ENCODE measurements at regions not wholly inside any gene's neighbourhood (a gene's known extent, or its start where the extent isn't known, plus 50 kb on each side); places are given as distances from the start of the nearest gene placed in this dataset.

DNA sequence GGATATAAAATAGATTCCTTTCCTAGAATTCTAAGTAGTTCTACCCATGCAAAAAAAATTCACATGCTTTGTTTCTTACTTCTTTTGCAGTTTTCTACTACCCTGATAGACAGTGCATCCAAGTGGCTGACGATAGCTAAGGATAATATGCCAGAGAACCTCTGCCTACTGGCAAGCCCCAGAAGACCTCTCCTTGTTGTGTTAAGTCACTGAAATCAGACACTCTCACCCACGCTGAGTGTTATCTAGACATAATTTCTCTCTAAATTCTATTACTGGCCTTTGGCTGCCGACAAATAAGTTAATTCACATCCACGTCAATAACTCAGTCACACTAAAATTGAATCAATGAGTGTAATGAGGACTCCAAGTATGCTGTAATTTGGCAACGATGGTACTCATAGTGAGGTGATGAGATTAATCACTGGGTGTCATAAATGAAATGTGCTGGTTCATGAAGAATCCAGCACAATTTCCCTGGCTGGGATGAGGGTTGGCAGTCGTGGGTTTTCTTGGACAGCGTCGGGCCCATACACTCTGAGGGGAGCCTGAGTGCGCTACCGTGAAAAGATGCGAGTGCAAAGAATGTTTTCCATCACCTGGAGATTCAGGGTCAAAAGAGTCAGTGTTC is 354.8 kb upstream of the TMEM132C start:
- Histone ChIP-seq H3K9me3 (ENCODE audit: control insufficient read depth, low read length) (no peaks in the 10 kb centered on the region), H3K27me3 (replicated peaks; ENCODE audit: control insufficient read depth, insufficient read depth, low read length, poor library complexity, severe bottlenecking) (no peaks in the 10 kb centered on the region), H3K4me3 (ENCODE audit: insufficient read depth, low read depth, low read length, poor library complexity, severe bottlenecking) (no peak overlapping the region), H3K36me3 (ENCODE audit: control insufficient read depth, insufficient read depth, low read length) (no peaks in the 10 kb centered on the region), H3K27ac (ENCODE audit: insufficient read depth, low read length, poor library complexity, severe bottlenecking) (no peak overlapping the region), H3K4me1 (ENCODE audit: control insufficient read depth, insufficient read depth, low read length, poor library complexity, severe bottlenecking) (no peaks in the 10 kb centered on the region)
- no peak for DNase-seq

DNA sequence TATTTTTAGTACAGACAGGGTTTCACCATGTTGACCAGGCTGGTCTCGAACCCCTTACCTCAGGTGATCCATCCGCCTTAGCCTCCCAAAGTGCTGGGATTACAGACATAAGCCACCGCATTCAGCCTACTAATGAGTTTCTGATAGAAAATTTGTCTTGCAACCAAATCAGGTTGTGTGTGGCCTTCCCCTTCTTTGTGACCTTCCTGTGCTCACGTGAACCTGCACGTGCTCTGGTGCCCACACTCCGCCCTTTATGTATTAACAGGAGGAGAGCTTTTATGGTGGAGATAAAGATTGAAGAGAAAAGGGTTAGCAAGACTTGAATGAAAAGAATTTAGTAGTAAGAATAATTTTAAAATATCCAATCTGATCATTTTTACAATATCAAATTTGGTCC is 343.5 kb upstream of the TMEM132C start:
- no peaks in the 10 kb centered on the region for H3K4me1 ChIP-seq (ENCODE audit: control insufficient read depth, insufficient read depth, low read length, poor library complexity, severe bottlenecking)
- no peak overlapping the region for H3K4me3 ChIP-seq (ENCODE audit: insufficient read depth, low read depth, low read length, poor library complexity, severe bottlenecking)
- no peaks in the 10 kb centered on the region for H3K36me3 ChIP-seq (ENCODE audit: control insufficient read depth, insufficient read depth, low read length)
- H3K27ac ChIP-seq (ENCODE audit: insufficient read depth, low read length, poor library complexity, severe bottlenecking), result no peak overlapping the region
- H3K9me3 ChIP-seq (ENCODE audit: control insufficient read depth, low read length), result no peaks in the 10 kb centered on the region
- no peak for DNase-seq
- no peaks in the 10 kb centered on the region for H3K27me3 ChIP-seq (replicated peaks; ENCODE audit: control insufficient read depth, insufficient read depth, low read length, poor library complexity, severe bottlenecking)

DNA sequence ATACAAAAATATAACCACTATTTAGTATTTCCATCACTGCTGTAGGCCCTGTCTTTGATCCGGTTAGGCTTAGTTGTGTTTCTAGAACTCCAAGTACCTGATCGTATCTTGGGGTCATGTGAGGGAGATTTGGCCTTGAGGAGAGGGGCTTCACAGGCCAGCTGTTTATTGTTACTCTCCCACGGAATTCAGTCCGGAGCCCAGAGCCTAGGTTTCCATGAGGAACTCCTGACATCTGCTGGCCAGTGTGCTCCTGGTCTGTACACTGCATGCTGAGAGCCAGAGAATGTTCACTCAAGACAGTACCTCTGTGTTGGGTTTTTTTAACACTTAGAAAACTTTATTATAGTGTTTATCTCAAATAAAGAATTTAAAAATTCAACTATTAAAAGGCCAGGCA is 341.0 kb upstream of the TMEM132C start:
- Histone ChIP-seq H3K4me1 (ENCODE audit: control insufficient read depth, insufficient read depth, low read length, poor library complexity, severe bottlenecking) (no peaks in the 10 kb centered on the region), H3K4me3 (ENCODE audit: insufficient read depth, low read depth, low read length, poor library complexity, severe bottlenecking) (no peak overlapping the region), H3K27me3 (replicated peaks; ENCODE audit: control insufficient read depth, insufficient read depth, low read length, poor library complexity, severe bottlenecking) (no peaks in the 10 kb centered on the region), H3K9me3 (ENCODE audit: control insufficient read depth, low read length) (no peaks in the 10 kb centered on the region), H3K27ac (ENCODE audit: insufficient read depth, low read length, poor library complexity, severe bottlenecking) (no peak overlapping the region), H3K36me3 (ENCODE audit: control insufficient read depth, insufficient read depth, low read length) (no peaks in the 10 kb centered on the region)
- no peak for DNase-seq

DNA sequence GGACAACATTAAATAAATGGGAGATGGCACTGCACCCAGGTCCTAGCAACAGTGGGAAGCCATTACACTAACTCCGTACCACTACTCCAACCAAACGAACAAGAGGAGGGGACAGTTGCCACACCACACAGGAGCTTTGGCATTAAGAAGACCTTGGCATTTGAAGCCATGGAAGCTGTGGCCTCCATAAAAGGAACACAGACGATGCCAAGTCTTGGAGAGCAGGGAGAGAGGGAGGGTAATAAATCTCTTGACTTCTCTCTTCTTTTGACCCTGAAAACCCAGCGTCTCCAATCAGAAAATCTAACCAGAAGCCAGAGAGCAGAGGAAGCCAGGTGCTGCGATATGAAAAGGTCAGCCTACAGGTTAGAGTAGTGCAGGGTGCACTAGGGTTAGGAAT is 338.8 kb upstream of the TMEM132C start:
- Histone ChIP-seq H3K4me1 (ENCODE audit: control insufficient read depth, insufficient read depth, low read length, poor library complexity, severe bottlenecking) (no peaks in the 10 kb centered on the region), H3K36me3 (ENCODE audit: control insufficient read depth, insufficient read depth, low read length) (no peaks in the 10 kb centered on the region), H3K4me3 (ENCODE audit: insufficient read depth, low read depth, low read length, poor library complexity, severe bottlenecking) (no peak overlapping the region), H3K27me3 (replicated peaks; ENCODE audit: control insufficient read depth, insufficient read depth, low read length, poor library complexity, severe bottlenecking) (no peaks in the 10 kb centered on the region), H3K9me3 (ENCODE audit: control insufficient read depth, low read length) (no peaks in the 10 kb centered on the region), H3K27ac (ENCODE audit: insufficient read depth, low read length, poor library complexity, severe bottlenecking) (no peak overlapping the region)
- no peak for DNase-seq

GRCh38 chr12:127928615-127929571 is 338.1 kb upstream of the TMEM132C start:
- H3K27ac ChIP-seq (ENCODE audit: insufficient read depth, low read length, poor library complexity, severe bottlenecking), result no peak overlapping the region
- DNase-seq, result no peak
- no peaks in the 10 kb centered on the region for H3K27me3 ChIP-seq (replicated peaks; ENCODE audit: control insufficient read depth, insufficient read depth, low read length, poor library complexity, severe bottlenecking)
- H3K9me3 ChIP-seq (ENCODE audit: control insufficient read depth, low read length), result no peaks in the 10 kb centered on the region
- no peaks in the 10 kb centered on the region for H3K4me1 ChIP-seq (ENCODE audit: control insufficient read depth, insufficient read depth, low read length, poor library complexity, severe bottlenecking)
- H3K36me3 ChIP-seq (ENCODE audit: control insufficient read depth, insufficient read depth, low read length), result no peaks in the 10 kb centered on the region
- H3K4me3 ChIP-seq (ENCODE audit: insufficient read depth, low read depth, low read length, poor library complexity, severe bottlenecking), result no peak overlapping the region

GRCh38 chr12:127930122-127930521 is 336.8 kb upstream of the TMEM132C start:
- Histone ChIP-seq H3K36me3 (ENCODE audit: control insufficient read depth, insufficient read depth, low read length) (no peaks in the 10 kb centered on the region), H3K9me3 (ENCODE audit: control insufficient read depth, low read length) (no peaks in the 10 kb centered on the region), H3K27ac (ENCODE audit: insufficient read depth, low read length, poor library complexity, severe bottlenecking) (no peak overlapping the region), H3K4me1 (ENCODE audit: control insufficient read depth, insufficient read depth, low read length, poor library complexity, severe bottlenecking) (no peaks in the 10 kb centered on the region), H3K27me3 (replicated peaks; ENCODE audit: control insufficient read depth, insufficient read depth, low read length, poor library complexity, severe bottlenecking) (no peaks in the 10 kb centered on the region), H3K4me3 (ENCODE audit: insufficient read depth, low read depth, low read length, poor library complexity, severe bottlenecking) (no peak overlapping the region)
- no peak for DNase-seq

- Histone ChIP-seq H3K4me1 (ENCODE audit: control insufficient read depth, insufficient read depth, low read length, poor library complexity, severe bottlenecking) (no peaks in the 10 kb centered on the region), H3K4me3 (ENCODE audit: insufficient read depth, low read depth, low read length, poor library complexity, severe bottlenecking) (no peak overlapping the region), H3K27ac (ENCODE audit: insufficient read depth, low read length, poor library complexity, severe bottlenecking) (no peak overlapping the region), H3K36me3 (ENCODE audit: control insufficient read depth, insufficient read depth, low read length) (no peaks in the 10 kb centered on the region), H3K27me3 (replicated peaks; ENCODE audit: control insufficient read depth, insufficient read depth, low read length, poor library complexity, severe bottlenecking) (no peaks in the 10 kb centered on the region), H3K9me3 (ENCODE audit: control insufficient read depth, low read length) (no peaks in the 10 kb centered on the region)
- no peak for DNase-seq
These were observed 332.6 kb upstream of the TMEM132C start for GRCh38 chr12:127934409-127934808.

DNA sequence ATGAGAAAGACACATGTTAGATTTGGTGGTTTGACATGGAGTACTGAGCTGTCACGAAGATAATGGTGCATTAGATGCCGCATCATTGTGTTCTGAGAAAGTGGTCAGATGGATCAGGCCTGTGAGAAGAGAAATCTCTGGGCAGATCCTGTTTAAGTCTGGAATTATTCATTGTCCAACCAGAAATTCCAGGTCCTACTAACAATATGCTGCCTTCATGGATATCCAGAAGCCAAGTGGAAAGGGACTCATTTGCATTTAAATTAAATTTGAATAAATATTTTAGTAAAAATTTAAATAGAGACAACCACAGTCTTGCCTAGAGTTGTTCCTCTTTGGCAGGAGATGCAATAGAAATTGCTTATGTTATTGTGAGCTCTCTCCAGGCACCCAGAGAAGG is 330.5 kb upstream of the TMEM132C start:
- no peak overlapping the region for H3K4me3 ChIP-seq (ENCODE audit: insufficient read depth, low read depth, low read length, poor library complexity, severe bottlenecking)
- no peaks in the 10 kb centered on the region for H3K27me3 ChIP-seq (replicated peaks; ENCODE audit: control insufficient read depth, insufficient read depth, low read length, poor library complexity, severe bottlenecking)
- H3K27ac ChIP-seq (ENCODE audit: insufficient read depth, low read length, poor library complexity, severe bottlenecking), result no peak overlapping the region
- no peak for DNase-seq
- no peaks in the 10 kb centered on the region for H3K9me3 ChIP-seq (ENCODE audit: control insufficient read depth, low read length)
- H3K36me3 ChIP-seq (ENCODE audit: control insufficient read depth, insufficient read depth, low read length), result no peaks in the 10 kb centered on the region
- H3K4me1 ChIP-seq (ENCODE audit: control insufficient read depth, insufficient read depth, low read length, poor library complexity, severe bottlenecking), result no peaks in the 10 kb centered on the region

DNA sequence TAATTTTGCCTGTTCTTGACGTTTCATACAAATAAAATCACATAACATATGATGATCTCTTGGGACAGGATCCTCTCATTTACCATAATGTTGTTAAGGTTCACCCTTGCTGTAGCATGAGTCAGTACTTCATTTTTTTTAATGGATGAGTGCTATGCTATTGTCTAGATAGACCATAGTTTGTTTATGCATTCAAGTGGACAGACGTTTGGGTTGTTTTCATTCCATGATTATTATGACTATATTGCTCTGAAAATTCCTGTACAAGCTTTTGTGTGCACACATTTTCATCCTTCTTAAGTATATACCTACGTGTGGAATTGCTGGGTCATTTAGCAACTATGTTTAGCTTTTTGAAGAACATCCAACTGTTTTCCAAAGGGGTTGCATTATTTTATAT is 325.6 kb upstream of the TMEM132C start:
- H3K4me1 ChIP-seq (ENCODE audit: control insufficient read depth, insufficient read depth, low read length, poor library complexity, severe bottlenecking), result no peaks in the 10 kb centered on the region
- H3K27me3 ChIP-seq (replicated peaks; ENCODE audit: control insufficient read depth, insufficient read depth, low read length, poor library complexity, severe bottlenecking), result no peaks in the 10 kb centered on the region
- H3K9me3 ChIP-seq (ENCODE audit: control insufficient read depth, low read length), result no peaks in the 10 kb centered on the region
- H3K4me3 ChIP-seq (ENCODE audit: insufficient read depth, low read depth, low read length, poor library complexity, severe bottlenecking), result no peak overlapping the region
- H3K36me3 ChIP-seq (ENCODE audit: control insufficient read depth, insufficient read depth, low read length), result no peaks in the 10 kb centered on the region
- DNase-seq, result no peak
- no peak overlapping the region for H3K27ac ChIP-seq (ENCODE audit: insufficient read depth, low read length, poor library complexity, severe bottlenecking)

DNA sequence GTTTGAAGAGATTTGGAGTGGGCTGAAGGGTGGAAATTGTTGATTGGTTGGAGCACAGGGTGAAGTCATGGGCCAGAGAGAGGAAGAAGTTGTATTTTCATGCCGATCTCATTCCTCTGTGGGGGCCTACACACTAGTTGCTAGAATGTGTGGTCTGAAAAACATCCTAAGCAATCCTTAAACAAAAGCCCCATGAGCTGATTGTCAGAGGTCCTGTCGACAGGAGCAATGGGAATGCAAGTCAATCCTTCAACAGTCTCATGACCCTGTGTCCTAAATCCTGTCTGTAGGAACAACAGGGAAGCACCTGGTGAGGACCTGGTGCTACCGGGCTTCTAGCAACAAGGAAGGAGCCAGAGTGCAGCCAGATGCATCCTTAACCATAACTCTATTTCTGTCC is 324.0 kb upstream of the TMEM132C start:
- H3K27me3 ChIP-seq (replicated peaks; ENCODE audit: control insufficient read depth, insufficient read depth, low read length, poor library complexity, severe bottlenecking), result no peaks in the 10 kb centered on the region
- H3K9me3 ChIP-seq (ENCODE audit: control insufficient read depth, low read length), result no peaks in the 10 kb centered on the region
- no peak for DNase-seq
- no peak overlapping the region for H3K4me3 ChIP-seq (ENCODE audit: insufficient read depth, low read depth, low read length, poor library complexity, severe bottlenecking)
- H3K4me1 ChIP-seq (ENCODE audit: control insufficient read depth, insufficient read depth, low read length, poor library complexity, severe bottlenecking), result no peaks in the 10 kb centered on the region
- H3K36me3 ChIP-seq (ENCODE audit: control insufficient read depth, insufficient read depth, low read length), result no peaks in the 10 kb centered on the region
- H3K27ac ChIP-seq (ENCODE audit: insufficient read depth, low read length, poor library complexity, severe bottlenecking), result no peak overlapping the region

Data from effector memory CD4-positive, alpha-beta T cell (primary cell).